Brain microvascular endothelial cell (primary cell): ENCODE measurements at regions not wholly inside any gene's neighbourhood (a gene's known extent, or its start where the extent isn't known, plus 50 kb on each side); places are given as distances from the start of the nearest gene placed in this dataset.
"Not testable (repeated sequence)": the region's sequence is repeated elsewhere in the genome, so short reads cannot be mapped to it uniquely, and the experiment has no call there.

Experiments
- DNase-seq: peaks from one replicate; pipeline ENCODE4 v3.0.0-alpha.2; 2020
- H3K27ac ChIP-seq: fragments of 250-450 bp; sonication (Bioruptor Pico); 2 replicates; pipeline ENCODE4 v1.5.1; 2020; ENCODE audit warnings: mild to moderate bottlenecking, moderate library complexity
- H3K27me3 ChIP-seq: fragments of 250-450 bp; sonication (Bioruptor Pico); replicated peaks from 2 replicates; pipeline ENCODE4 v1.5.1; 2020; ENCODE audit warnings: mild to moderate bottlenecking
- H3K36me3 ChIP-seq: fragments of 250-450 bp; sonication (Bioruptor Pico); replicated peaks from 2 replicates; pipeline ENCODE4 v1.5.1; 2020; ENCODE audit warnings: mild to moderate bottlenecking
- H3K4me3 ChIP-seq: 2 replicates; pipeline ENCODE4 v1.5.1; 2011; ENCODE audit warnings: low read depth, mild to moderate bottlenecking, control low read depth, low read length, moderate library complexity
- in situ Hi-C: cut with HindIII; loops from 2 replicates; pipeline ENCODE4 v1.10.0; 2017; ENCODE audit warnings: low sequenced_read_pairs, low pct_ligation_motif_present
- TF ChIP-seq, protein P1 (sequence below): IDR thresholded peaks from 2 replicates; pipeline ENCODE4 v1.5.1; 2011; ENCODE audit warnings: low read depth, mild to moderate bottlenecking, moderate library complexity, low read length, control low read depth, inconsistent platforms; ENCODE audit errors: missing control alignments

- DNase-seq: no peak
- TF ChIP-seq, protein P1, sequence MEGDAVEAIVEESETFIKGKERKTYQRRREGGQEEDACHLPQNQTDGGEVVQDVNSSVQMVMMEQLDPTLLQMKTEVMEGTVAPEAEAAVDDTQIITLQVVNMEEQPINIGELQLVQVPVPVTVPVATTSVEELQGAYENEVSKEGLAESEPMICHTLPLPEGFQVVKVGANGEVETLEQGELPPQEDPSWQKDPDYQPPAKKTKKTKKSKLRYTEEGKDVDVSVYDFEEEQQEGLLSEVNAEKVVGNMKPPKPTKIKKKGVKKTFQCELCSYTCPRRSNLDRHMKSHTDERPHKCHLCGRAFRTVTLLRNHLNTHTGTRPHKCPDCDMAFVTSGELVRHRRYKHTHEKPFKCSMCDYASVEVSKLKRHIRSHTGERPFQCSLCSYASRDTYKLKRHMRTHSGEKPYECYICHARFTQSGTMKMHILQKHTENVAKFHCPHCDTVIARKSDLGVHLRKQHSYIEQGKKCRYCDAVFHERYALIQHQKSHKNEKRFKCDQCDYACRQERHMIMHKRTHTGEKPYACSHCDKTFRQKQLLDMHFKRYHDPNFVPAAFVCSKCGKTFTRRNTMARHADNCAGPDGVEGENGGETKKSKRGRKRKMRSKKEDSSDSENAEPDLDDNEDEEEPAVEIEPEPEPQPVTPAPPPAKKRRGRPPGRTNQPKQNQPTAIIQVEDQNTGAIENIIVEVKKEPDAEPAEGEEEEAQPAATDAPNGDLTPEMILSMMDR: no peak
- in situ Hi-C loops: no loop called here
- Histone ChIP-seq H3K27me3 (no peaks in the 10 kb centered on the region), H3K4me3 (no peak overlapping the region), H3K27ac (no peak overlapping the region), H3K36me3 (no peaks in the 10 kb centered on the region)
These were observed 134.8 kb downstream of the BACH1 start for GRCh38 chr21:29433366-29434059.

DNA sequence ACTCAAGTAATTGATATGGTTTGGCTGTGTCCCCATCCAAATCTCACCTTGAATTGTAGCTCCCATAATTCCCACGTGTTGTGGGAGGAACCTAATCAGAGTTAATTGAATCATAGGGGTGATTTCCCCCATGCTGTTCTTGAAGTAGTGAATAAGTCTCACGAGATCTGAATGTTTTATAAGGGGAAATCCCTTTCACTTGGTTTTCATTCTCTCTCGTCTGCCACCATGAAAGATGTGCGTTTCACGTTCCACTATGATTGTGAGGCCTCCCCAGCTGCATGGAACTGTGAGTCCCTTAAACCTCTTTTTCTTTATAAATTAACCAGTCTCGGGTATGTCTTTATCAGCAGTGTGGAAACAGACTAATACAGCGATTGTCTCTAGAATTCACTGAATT, 135.4 kb downstream of the BACH1 start:
- no peaks in the 10 kb centered on the region for H3K36me3 ChIP-seq
- DNase-seq: no peak
- H3K4me3 ChIP-seq: no peak overlapping the region
- in situ Hi-C loops: no loop called here
- TF ChIP-seq, protein P1: no peak
- no peak overlapping the region for H3K27ac ChIP-seq
- H3K27me3 ChIP-seq: no peaks in the 10 kb centered on the region

- in situ Hi-C loops, H3K27ac ChIP-seq, H3K4me3 ChIP-seq, H3K36me3 ChIP-seq, DNase-seq, H3K27me3 ChIP-seq: not testable (repeated sequence)
These were observed 136.3 kb downstream of the BACH1 start for GRCh38 chr21:29434982-29435381.

DNA sequence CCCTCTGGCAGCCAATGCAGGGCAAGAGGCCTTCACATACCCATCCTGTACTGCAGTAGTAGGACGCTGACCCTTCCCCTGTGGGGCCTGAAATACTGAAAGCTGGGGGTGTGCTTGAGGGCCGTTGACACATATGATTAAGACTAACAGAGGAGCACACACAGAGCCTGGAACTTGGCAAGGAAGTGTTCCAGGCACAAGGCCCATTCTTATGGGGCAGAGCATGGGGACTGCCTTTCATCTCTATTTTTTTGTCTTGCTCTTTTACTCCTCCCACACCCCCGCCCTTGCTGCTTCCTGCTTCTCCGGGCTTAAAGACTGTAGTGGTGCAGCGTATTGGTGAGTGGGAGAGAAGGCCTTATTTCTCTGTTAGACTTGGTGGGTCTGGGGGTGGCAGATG, 137.4 kb downstream of the BACH1 start:
- no peak overlapping the region for H3K27ac ChIP-seq

DNA sequence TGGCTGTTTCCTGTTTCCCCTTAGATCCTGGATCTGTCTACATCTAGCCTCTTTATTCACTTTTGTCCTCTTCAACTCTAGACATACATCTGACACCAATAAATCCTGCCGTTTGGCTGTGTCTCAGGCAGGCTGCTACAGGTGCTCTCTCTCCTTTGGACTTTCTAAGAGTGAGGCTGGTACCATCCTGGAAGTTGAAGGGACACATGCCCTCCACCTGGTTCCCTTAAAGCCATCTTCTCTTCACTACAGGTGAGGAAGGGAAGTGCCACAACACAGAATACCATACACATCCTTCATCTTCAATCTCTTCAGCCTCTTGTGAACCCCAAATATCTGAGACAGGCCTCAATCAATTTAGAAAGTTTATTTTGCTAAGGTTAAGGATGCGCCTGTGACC, 137.9 kb downstream of the BACH1 start:
- H3K4me3 ChIP-seq: no peak overlapping the region
- in situ Hi-C loops: no loop called here
- DNase-seq: no peak
- TF ChIP-seq, protein P1: no peak
- H3K27ac ChIP-seq: no peak overlapping the region
- no peaks in the 10 kb centered on the region for H3K36me3 ChIP-seq
- H3K27me3 ChIP-seq: no peaks in the 10 kb centered on the region

More for the DNA sequence above, 137.4 kb downstream of the BACH1 start:
- H3K36me3 ChIP-seq: no peaks in the 10 kb centered on the region
- in situ Hi-C loops: no loop called here
- no peak overlapping the region for H3K4me3 ChIP-seq
- no peak for DNase-seq
- no peaks in the 10 kb centered on the region for H3K27me3 ChIP-seq
- TF ChIP-seq, protein P1: no peak

DNA sequence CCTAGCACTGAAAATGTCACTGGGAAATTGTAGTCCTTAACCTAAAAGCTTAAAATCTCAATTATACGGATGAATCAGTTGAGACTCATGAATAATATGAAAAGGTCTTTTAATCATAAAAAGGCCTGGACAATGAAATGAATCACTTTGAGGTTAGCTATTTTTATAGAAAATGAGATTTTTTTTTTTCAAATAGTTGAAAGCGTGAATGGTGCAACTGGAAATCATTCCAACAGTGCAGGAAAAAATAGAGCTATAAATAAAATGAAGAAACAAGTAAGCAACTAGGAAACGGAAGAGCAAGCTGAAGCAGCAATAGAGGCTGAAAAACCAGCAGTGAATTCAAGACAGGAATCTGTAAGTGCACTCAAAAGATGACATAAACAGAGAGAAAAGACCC, 142.9 kb downstream of the BACH1 start:
- in situ Hi-C loops: no loop called here
- no peak overlapping the region for H3K4me3 ChIP-seq
- H3K27me3 ChIP-seq: no peaks in the 10 kb centered on the region
- no peak overlapping the region for H3K27ac ChIP-seq
- DNase-seq: no peak
- TF ChIP-seq, protein P1: no peak
- no peaks in the 10 kb centered on the region for H3K36me3 ChIP-seq
